HEK293T (cell line): ENCODE measurements at regions not wholly inside any gene's neighbourhood (a gene's known extent, or its start where the extent isn't known, plus 50 kb on each side); places are given as distances from the start of the nearest gene placed in this dataset.

Source experiments
- CTCF ChIA-PET: fragments of 350-600 bp; formaldehyde crosslinking; extraction: SDS; loops from one replicate; lab custom pipeline; 2021; ENCODE audit warnings: antibody characterized with exemption, inconsistent platforms; lab: Yijun Ruan, JAX
- POLR2A ChIA-PET: fragments of 350-600 bp; formaldehyde crosslinking; extraction: SDS; loops from one replicate; lab custom pipeline; 2020; ENCODE audit warnings: antibody characterized with exemption, inconsistent platforms; lab: Yijun Ruan, JAX
- DNase-seq: peaks from one replicate; pipeline ENCODE4 v3.0.0; 2012; ENCODE audit warnings: mixed read lengths; ENCODE audit errors: extremely low spot score
- ARNT ChIP-seq: fragments of 450-650 bp; IDR thresholded peaks from 2 replicates; pipeline ENCODE4 v1.6.1; 2017; ENCODE audit warnings: mild to moderate bottlenecking
- BHLHE40 ChIP-seq: fragments of 450-650 bp; IDR thresholded peaks from 2 replicates; pipeline ENCODE4 v1.6.1; 2016; ENCODE audit warnings: mild to moderate bottlenecking, moderate library complexity, borderline replicate concordance
- CTBP1 ChIP-seq: fragments of 450-650 bp; IDR thresholded peaks from 2 replicates; pipeline ENCODE4 v1.6.1; 2016; ENCODE audit warnings: borderline replicate concordance
- ELF4 ChIP-seq: fragments of 450-650 bp; IDR thresholded peaks from 2 replicates; pipeline ENCODE4 v1.6.1; 2017; ENCODE audit warnings: antibody characterized with exemption
- FOXA1 ChIP-seq: fragments of 450-650 bp; IDR thresholded peaks from 2 replicates; pipeline ENCODE4 v1.6.1; 2016; ENCODE audit warnings: mild to moderate bottlenecking
- FOXK2 ChIP-seq: fragments of 450-650 bp; IDR thresholded peaks from 2 replicates; pipeline ENCODE4 v1.6.1; 2016; ENCODE audit warnings: mild to moderate bottlenecking
- FOXM1 ChIP-seq: fragments of 450-650 bp; IDR thresholded peaks from 2 replicates; pipeline ENCODE4 v1.6.1; 2017; ENCODE audit warnings: mild to moderate bottlenecking, borderline replicate concordance
- HDGF ChIP-seq: fragments of 450-650 bp; IDR thresholded peaks from 2 replicates; pipeline ENCODE4 v1.6.1; 2017; ENCODE audit warnings: antibody characterized with exemption, borderline replicate concordance
- L3MBTL2 ChIP-seq: fragments of 450-650 bp; conservative IDR thresholded peaks from 2 replicates; pipeline ENCODE4 v1.6.1; 2016; ENCODE audit warnings: mild to moderate bottlenecking
- LEF1 ChIP-seq: fragments of 450-650 bp; IDR thresholded peaks from 2 replicates; pipeline ENCODE4 v1.6.1; 2017; ENCODE audit warnings: mild to moderate bottlenecking, borderline replicate concordance
- NFRKB ChIP-seq: fragments of 450-650 bp; IDR thresholded peaks from 2 replicates; pipeline ENCODE4 v1.6.1; 2016; ENCODE audit warnings: mild to moderate bottlenecking, moderate library complexity
- SP1 ChIP-seq: fragments of 450-650 bp; IDR thresholded peaks from 2 replicates; pipeline ENCODE4 v1.6.1; 2017
- SUZ12 ChIP-seq: fragments of 450-650 bp; IDR thresholded peaks from 2 replicates; pipeline ENCODE4 v1.6.1; 2016; ENCODE audit warnings: mild to moderate bottlenecking
- TARDBP ChIP-seq: fragments of 450-650 bp; IDR thresholded peaks from 2 replicates; pipeline ENCODE4 v1.6.1; 2016
- ZNF384 ChIP-seq: fragments of 450-650 bp; IDR thresholded peaks from 2 replicates; pipeline ENCODE4 v1.6.1; 2016
- TF ChIP-seq, protein P1 (sequence below): fragments of 450-650 bp; IDR thresholded peaks from 2 replicates; pipeline ENCODE4 v1.6.1; 2016

DNA sequence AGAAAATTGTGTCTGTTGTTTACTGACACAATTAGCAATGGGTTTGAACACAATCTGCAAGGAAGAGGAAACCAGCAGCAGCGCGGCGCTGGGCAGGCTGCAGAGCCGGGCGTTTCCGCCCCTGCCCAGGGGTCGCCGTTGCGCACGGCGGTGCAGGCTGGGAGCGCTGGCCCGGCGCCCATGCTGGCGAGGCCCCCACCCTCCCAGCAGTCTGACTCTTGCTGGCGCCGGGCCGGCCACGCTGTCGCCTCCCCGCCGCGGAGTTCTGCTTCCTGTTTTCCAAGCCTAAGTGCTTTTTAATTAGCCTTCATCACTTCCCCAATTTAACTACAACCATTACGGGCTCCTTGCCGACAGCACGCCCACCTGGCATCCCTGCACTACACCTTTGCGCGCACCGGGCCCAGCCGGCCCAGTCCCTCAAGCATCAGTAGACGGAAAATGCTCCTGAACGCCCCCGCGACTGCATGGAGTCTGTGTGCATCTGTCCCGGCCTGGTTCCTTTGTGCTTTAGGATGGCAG, 212.1 kb downstream of the GXYLT1 start:
- DNase-seq: peak; percentile 65
- ChIA-PET CTCF (interaction anchor here (0.6 kb wide), 2 partner anchors 42 to 220 kb away, joined by 3 read pairs; no protein-coding TSS in a partner anchor), POLR2A (no interaction called here)
- TF ChIP-seq FOXM1 (no peak), L3MBTL2 (peak; percentile 54)

DNA sequence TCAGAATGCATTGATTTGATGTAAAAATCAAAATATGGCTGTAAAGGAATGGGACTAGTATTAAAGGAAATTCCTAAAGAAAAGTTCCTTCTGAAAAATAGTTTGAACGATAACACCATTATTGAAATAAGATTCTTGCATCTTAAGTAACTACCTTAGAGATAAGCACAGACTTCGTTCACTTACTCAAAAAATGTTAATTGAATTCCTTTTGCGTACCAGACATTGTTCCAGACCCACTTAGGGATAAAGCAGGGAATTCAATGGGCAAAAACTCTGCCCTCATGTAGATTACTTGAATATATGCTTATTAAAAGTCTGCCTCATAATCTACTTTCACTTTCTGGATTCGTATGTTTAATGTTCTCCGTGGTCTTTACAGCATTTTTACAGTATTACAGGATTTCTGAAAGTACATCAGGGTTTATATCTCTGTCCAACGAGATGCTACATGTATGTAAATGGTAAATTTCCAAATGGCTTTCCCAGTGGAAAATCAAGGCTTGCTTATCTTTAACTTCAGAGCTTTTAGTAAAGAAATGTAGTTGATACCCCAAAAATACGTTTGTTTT, 213.7 kb downstream of the GXYLT1 start:
- POLR2A ChIA-PET: no interaction called here
- CTCF ChIA-PET: no interaction called here

DNA sequence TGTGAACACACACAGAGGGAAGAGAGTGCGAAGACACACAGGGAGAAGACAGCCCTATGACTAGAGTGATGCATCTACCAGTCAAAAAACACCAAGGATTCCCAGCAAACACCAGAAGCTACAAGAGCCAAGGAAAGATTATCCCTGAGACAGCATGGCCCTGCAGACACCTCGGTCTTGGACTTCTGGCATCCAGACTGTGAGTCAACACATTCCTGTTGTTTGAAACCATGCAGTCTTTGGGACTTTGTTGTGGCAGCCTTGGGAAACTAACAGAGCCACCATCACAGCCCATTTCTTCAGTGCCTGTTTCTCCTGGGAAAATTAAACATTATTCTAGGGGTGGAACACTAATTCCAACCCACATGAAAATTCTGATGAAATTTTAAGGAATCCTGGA, 220.6 kb downstream of the GXYLT1 start:
- no peak for DNase-seq
- ChIA-PET POLR2A (no interaction called here), CTCF (no interaction called here)
- TF ChIP-seq, protein P1, sequence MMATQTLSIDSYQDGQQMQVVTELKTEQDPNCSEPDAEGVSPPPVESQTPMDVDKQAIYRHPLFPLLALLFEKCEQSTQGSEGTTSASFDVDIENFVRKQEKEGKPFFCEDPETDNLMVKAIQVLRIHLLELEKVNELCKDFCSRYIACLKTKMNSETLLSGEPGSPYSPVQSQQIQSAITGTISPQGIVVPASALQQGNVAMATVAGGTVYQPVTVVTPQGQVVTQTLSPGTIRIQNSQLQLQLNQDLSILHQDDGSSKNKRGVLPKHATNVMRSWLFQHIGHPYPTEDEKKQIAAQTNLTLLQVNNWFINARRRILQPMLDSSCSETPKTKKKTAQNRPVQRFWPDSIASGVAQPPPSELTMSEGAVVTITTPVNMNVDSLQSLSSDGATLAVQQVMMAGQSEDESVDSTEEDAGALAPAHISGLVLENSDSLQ: no peak
- TF ChIP-seq FOXA1 (no peak), SUZ12 (no peak), FOXK2 (no peak), BHLHE40 (no peak), ARNT (no peak), ELF4 (no peak), FOXM1 (no peak), LEF1 (no peak), L3MBTL2 (no peak), ZNF384 (no peak), TARDBP (no peak), CTBP1 (no peak), HDGF (no peak), SP1 (no peak), NFRKB (no peak)

More for the DNA sequence above, 213.7 kb downstream of the GXYLT1 start:
- TF ChIP-seq BHLHE40 (no peak), L3MBTL2 (no peak), FOXA1 (no peak), NFRKB (no peak), SP1 (no peak), FOXK2 (no peak), LEF1 (no peak), ELF4 (no peak), CTBP1 (no peak), FOXM1 (no peak), TARDBP (no peak), ARNT (no peak), HDGF (no peak), ZNF384 (no peak), SUZ12 (no peak)
- TF ChIP-seq, protein P1: no peak
- DNase-seq: no peak

DNA sequence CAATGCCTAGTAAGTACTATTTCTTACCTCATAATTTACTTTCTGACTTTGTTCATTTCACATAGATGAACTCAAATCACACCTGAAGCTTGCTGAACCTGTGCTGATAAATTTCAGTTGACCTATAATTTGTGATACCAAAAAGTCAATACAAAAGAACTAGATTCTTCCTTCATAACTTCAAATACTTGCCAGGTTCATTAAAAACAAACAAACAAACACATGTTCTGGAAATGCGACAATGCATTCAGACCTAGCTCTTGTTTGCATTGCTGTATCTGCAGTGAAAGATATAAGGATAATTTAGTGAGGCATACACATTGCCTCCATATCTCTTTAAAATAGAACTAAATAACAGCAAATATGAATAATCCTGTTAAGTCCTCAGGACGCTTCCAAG, 221.3 kb downstream of the GXYLT1 start:
- TF ChIP-seq NFRKB: no peak
- no peak for TF ChIP-seq FOXK2
- no peak for TF ChIP-seq ELF4
- no peak for TF ChIP-seq ARNT
- no peak for TF ChIP-seq CTBP1
- no peak for TF ChIP-seq FOXM1
- TF ChIP-seq SUZ12: no peak
- TF ChIP-seq BHLHE40: no peak
- no peak for TF ChIP-seq TARDBP
- no peak for TF ChIP-seq HDGF
- TF ChIP-seq FOXA1: no peak
- TF ChIP-seq, protein P1: no peak
- TF ChIP-seq ZNF384: no peak
- no peak for TF ChIP-seq SP1
- TF ChIP-seq LEF1: no peak
- no peak for TF ChIP-seq L3MBTL2

DNA sequence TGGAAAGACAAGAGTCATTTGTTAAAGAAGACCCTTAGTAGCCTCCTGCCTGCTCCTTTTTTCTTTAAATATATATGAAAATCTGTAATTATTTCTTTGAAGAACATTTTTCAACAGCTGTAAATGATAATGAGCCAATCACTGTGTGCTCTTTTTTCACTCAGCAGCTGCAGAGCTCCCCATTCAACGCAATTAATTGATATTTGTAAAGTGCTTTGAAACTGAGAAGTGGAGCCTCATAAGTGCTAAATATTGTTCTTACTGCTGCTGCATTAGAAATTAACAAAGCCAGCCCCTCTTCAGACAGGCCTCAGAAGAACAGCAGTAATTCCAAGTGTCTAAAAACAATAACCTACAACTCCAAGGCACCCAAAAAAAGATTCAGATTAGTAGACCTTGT, 224.3 kb downstream of the GXYLT1 start:
- no peak for TF ChIP-seq ZNF384
- TF ChIP-seq FOXK2: no peak
- TF ChIP-seq ELF4: no peak
- no peak for TF ChIP-seq FOXM1
- TF ChIP-seq L3MBTL2: no peak
- TF ChIP-seq TARDBP: no peak
- TF ChIP-seq NFRKB: no peak
- TF ChIP-seq BHLHE40: no peak
- no peak for TF ChIP-seq CTBP1
- no peak for TF ChIP-seq SP1
- ChIA-PET CTCF (interaction anchor here (0.7 kb wide), 1 partner anchor 10 kb away, joined by 4 read pairs; no protein-coding TSS in a partner anchor), POLR2A (no interaction called here)
- DNase-seq: no peak

More for the DNA sequence above, 221.3 kb downstream of the GXYLT1 start:
- CTCF ChIA-PET: no interaction called here
- DNase-seq: no peak
- POLR2A ChIA-PET: no interaction called here
